OCI-LY7 (cell line): ENCODE measurements at regions not wholly inside any gene's neighbourhood (a gene's known extent, or its start where the extent isn't known, plus 50 kb on each side); places are given as distances from the start of the nearest gene placed in this dataset.

ENCODE experiments used
- BruUV-seq: library from RNA; stranded (reverse); fragments of 400-500 nt; replicated peaks from 2 replicates; lab custom pipeline; 2021; lab: Mats Ljungman, UMichigan
- CTCF ChIA-PET: fragments of 300-600 bp; sonication (Branson Sonifier 250); formaldehyde crosslinking; loops from one replicate; lab custom pipeline; 2022; ENCODE audit warnings: antibody characterized with exemption; ENCODE audit not compliant: unreplicated experiment; lab: Charles Lee
- POLR2A ChIA-PET: fragments of 300-600 bp; sonication (Branson Sonifier 250); formaldehyde crosslinking; loops from one replicate; lab custom pipeline; 2022; ENCODE audit warnings: antibody characterized with exemption; lab: Charles Lee
- DNase-seq: peaks from one replicate; pipeline ENCODE4 v3.0.0-alpha.2; 2015; ENCODE audit warnings: low spot score
- H2AFZ ChIP-seq: fragments of 200-600 bp; sonication (generic), shearing (Covaris generic); 2 replicates; pipeline ENCODE4 v1.6.1; 2014; ENCODE audit warnings: mild to moderate bottlenecking, antibody characterized with exemption, low read length, moderate library complexity
- H3K27ac ChIP-seq: fragments of 200-600 bp; sonication (generic); 2 replicates; pipeline ENCODE4 v1.5.1; 2014; ENCODE audit warnings: mixed run types, low read depth, mild to moderate bottlenecking, moderate library complexity, low read length, inconsistent platforms; ENCODE audit not compliant: poor library complexity, severe bottlenecking
- H3K36me3 ChIP-seq: fragments of 200-600 bp; sonication (generic); 2 replicates; pipeline ENCODE4 v1.6.1; 2014; ENCODE audit warnings: mild to moderate bottlenecking, antibody characterized with exemption, low read length, moderate library complexity, mixed read lengths; ENCODE audit not compliant: insufficient read depth
- H3K4me1 ChIP-seq: fragments of 200-600 bp; sonication (generic); 2 replicates; pipeline ENCODE4 v1.5.1; 2014; ENCODE audit warnings: mild to moderate bottlenecking, low read length; ENCODE audit not compliant: insufficient read depth, poor library complexity, severe bottlenecking
- H3K4me2 ChIP-seq: fragments of 200-600 bp; sonication (generic); 2 replicates; pipeline ENCODE4 v1.6.1; 2014; ENCODE audit warnings: mild to moderate bottlenecking, low read length
- H3K4me3 ChIP-seq: fragments of 200-600 bp; sonication (generic); 2 replicates; pipeline ENCODE4 v1.5.1; 2014; ENCODE audit warnings: mild to moderate bottlenecking, low read depth, low read length; ENCODE audit not compliant: poor library complexity, severe bottlenecking
- H3K79me2 ChIP-seq: fragments of 200-600 bp; sonication (generic); 2 replicates; pipeline ENCODE4 v1.6.1; 2016; ENCODE audit warnings: low read depth, mild to moderate bottlenecking, low read length, moderate library complexity, mixed read lengths; ENCODE audit not compliant: insufficient read depth
- H3K9me2 ChIP-seq: fragments of 200-600 bp; sonication (generic); 2 replicates; pipeline ENCODE4 v1.6.1; 2016; ENCODE audit warnings: mild to moderate bottlenecking, low read length, mixed read lengths; ENCODE audit not compliant: insufficient read depth
- H3K9me3 ChIP-seq: fragments of 200-600 bp; sonication (generic); 2 replicates; pipeline ENCODE4 v1.6.1; 2014; ENCODE audit warnings: mild to moderate bottlenecking, mixed run types, low read length, mixed read lengths
- H4K20me1 ChIP-seq: fragments of 200-600 bp; sonication (generic); 2 replicates; pipeline ENCODE4 v1.6.1; 2014; ENCODE audit warnings: mild to moderate bottlenecking, antibody characterized with exemption, low read length, moderate library complexity, mixed read lengths; ENCODE audit not compliant: insufficient read depth
- CTCF ChIP-seq: fragments of 200-600 bp; sonication (generic); conservative IDR thresholded peaks from 2 replicates; pipeline ENCODE4 v1.5.1; 2014; ENCODE audit warnings: mild to moderate bottlenecking, antibody characterized with exemption, low read length, moderate library complexity, mixed read lengths
- EZH2phosphoT487 ChIP-seq: fragments of 200-600 bp; sonication (generic); IDR thresholded peaks from 2 replicates; pipeline ENCODE4 v1.6.1; 2018; ENCODE audit warnings: low read depth, borderline replicate concordance, mild to moderate bottlenecking, mixed run types, antibody characterized with exemption, low read length, moderate library complexity, mixed read lengths
- intact Hi-C: fragments of 100-400 bp; cut with micrococcal nuclease; formaldehyde crosslinking; loops from one replicate; pipeline ENCODE4 v1.10.0; 2022; ENCODE audit not compliant: unreplicated experiment

GRCh38 chr3:104951426-104951825 lies 415.3 kb upstream of the ALCAM start:
- ChIA-PET POLR2A (interaction anchor here (0.7 kb wide), 3 partner anchors 175 to 392 kb away, joined by 3 read pairs; no protein-coding TSS in a partner anchor), CTCF (no interaction called here)
- no peak for DNase-seq
- H3K79me2 ChIP-seq: no peaks in the 10 kb centered on the region
- no TSS peak for BruUV-seq
- TF ChIP-seq CTCF (no peak), EZH2phosphoT487 (no peak)
- H3K27ac ChIP-seq: no peak overlapping the region
- no peaks in the 10 kb centered on the region for H3K36me3 ChIP-seq
- H3K4me3 ChIP-seq: no peak overlapping the region
- H3K4me2 ChIP-seq: no peak overlapping the region
- no peaks in the 10 kb centered on the region for H3K4me1 ChIP-seq
- H3K9me3 ChIP-seq: no peaks in the 10 kb centered on the region
- no peaks in the 10 kb centered on the region for H4K20me1 ChIP-seq
- intact Hi-C loops: no loop called here
- H2AFZ ChIP-seq: no peak overlapping the region
- no peaks in the 10 kb centered on the region for H3K9me2 ChIP-seq

- Histone ChIP-seq H3K36me3 (no peaks in the 10 kb centered on the region), H3K4me2 (no peak overlapping the region), H3K9me3 (no peaks in the 10 kb centered on the region), H3K79me2 (no peaks in the 10 kb centered on the region), H4K20me1 (no peaks in the 10 kb centered on the region), H3K27ac (no peak overlapping the region), H2AFZ (no peak overlapping the region), H3K4me3 (no peak overlapping the region), H3K9me2 (no peaks in the 10 kb centered on the region), H3K4me1 (no peaks in the 10 kb centered on the region)
- no TSS peak for BruUV-seq
- intact Hi-C loops: no loop called here
- DNase-seq: no peak
- TF ChIP-seq CTCF (no peak), EZH2phosphoT487 (no peak)
- POLR2A ChIA-PET: interaction anchor here (0.6 to 0.7 kb wide), 4 partner anchors 36 to 1197 kb away, joined by 3 read pairs; no protein-coding TSS in a partner anchor
- CTCF ChIA-PET: no interaction called here
Measured at GRCh38 chr3:104952146-104952972, 414.4 kb upstream of the ALCAM start.
